WTC11 (cell line): ENCODE measurements at regions not wholly inside any gene's neighbourhood (a gene's known extent, or its start where the extent isn't known, plus 50 kb on each side); places are given as distances from the start of the nearest gene placed in this dataset.

Source experiments
- ATAC-seq: fragments of 200-7000 bp; cut with Tn5 transposase; 2 replicates; pipeline ENCODE4 v1.10.0; 2021; ENCODE audit warnings: mild to moderate bottlenecking, moderate library complexity
- CTCF ChIA-PET: fragments of 300-600 bp; sonication (Branson Sonifier 250); formaldehyde crosslinking; loops from one replicate; lab custom pipeline; 2021; ENCODE audit warnings: antibody characterized with exemption; lab: Charles Lee
- POLR2A ChIA-PET: fragments of 350-600 bp; sonication (Branson Sonifier 250); formaldehyde crosslinking; loops from one replicate; lab custom pipeline; 2021; ENCODE audit warnings: antibody characterized with exemption; lab: Charles Lee
- DNase-seq: peaks from one replicate; pipeline ENCODE4 v3.0.0; 2021; ENCODE audit warnings: low spot score
- H3K27ac Mint-ChIP-seq: 2 replicates; pipeline ENCODE4 v1.8.0; 2021; ENCODE audit warnings: mixed read lengths
- H3K27me3 Mint-ChIP-seq: 2 replicates; pipeline ENCODE4 v1.8.0; 2021; ENCODE audit warnings: low read depth, mild to moderate bottlenecking, moderate library complexity, mixed read lengths
- H3K36me3 Mint-ChIP-seq: 2 replicates; pipeline ENCODE4 v1.8.0; 2021; ENCODE audit warnings: mixed read lengths
- H3K4me1 Mint-ChIP-seq: 2 replicates; pipeline ENCODE4 v1.8.0; 2022; ENCODE audit warnings: mixed read lengths
- H3K4me3 Mint-ChIP-seq: 2 replicates; pipeline ENCODE4 v1.8.0; 2021; ENCODE audit warnings: mild to moderate bottlenecking, moderate library complexity, mixed read lengths
- H3K9me3 Mint-ChIP-seq: 2 replicates; pipeline ENCODE4 v1.8.0; 2021; ENCODE audit warnings: mixed read lengths
- ATF3 ChIP-seq: sonication (generic); formaldehyde crosslinking; conservative IDR thresholded peaks from 2 replicates; pipeline ENCODE4 v1.8.1; 2022; ENCODE audit warnings: mild to moderate bottlenecking, missing genetic modification reagents
- CBFB ChIP-seq: sonication (generic); formaldehyde crosslinking; IDR thresholded peaks from 2 replicates; pipeline ENCODE4 v1.8.1; 2022; ENCODE audit warnings: mild to moderate bottlenecking, low read depth, missing genetic modification reagents
- CREM ChIP-seq: sonication (generic); formaldehyde crosslinking; IDR thresholded peaks from 2 replicates; pipeline ENCODE4 v1.8.1; 2022; ENCODE audit warnings: mild to moderate bottlenecking, missing genetic modification reagents, moderate library complexity
- E2F1 ChIP-seq: sonication (generic); formaldehyde crosslinking; IDR thresholded peaks from 2 replicates; pipeline ENCODE4 v1.8.0; 2022; ENCODE audit warnings: mild to moderate bottlenecking, missing genetic modification reagents
- ESRRA ChIP-seq: sonication (generic); formaldehyde crosslinking; IDR thresholded peaks from 2 replicates; pipeline ENCODE4 v1.8.1; 2022; ENCODE audit warnings: mild to moderate bottlenecking, missing genetic modification reagents, borderline replicate concordance
- FOXK1 ChIP-seq: sonication (generic); formaldehyde crosslinking; IDR thresholded peaks from 2 replicates; pipeline ENCODE4 v1.8.0; 2022; ENCODE audit warnings: mild to moderate bottlenecking, moderate library complexity, missing genetic modification reagents
- GRHL2 ChIP-seq: fragments of 250-450 bp; sonication (Bioruptor Pico); IDR thresholded peaks from 2 replicates; pipeline ENCODE4 v1.8.0; 2022; ENCODE audit warnings: mild to moderate bottlenecking, moderate library complexity; ENCODE audit not compliant: insufficient replicate concordance, severe bottlenecking
- GTF2I ChIP-seq: fragments of 250-450 bp; sonication (Bioruptor Pico); conservative IDR thresholded peaks from 2 replicates; pipeline ENCODE4 v1.4.0; 2021; ENCODE audit warnings: mild to moderate bottlenecking
- IRF2 ChIP-seq: sonication (generic); formaldehyde crosslinking; IDR thresholded peaks from 2 replicates; pipeline ENCODE4 v1.8.0; 2022; ENCODE audit warnings: low read depth, missing genetic modification reagents, borderline replicate concordance
- JUN ChIP-seq: sonication (generic); formaldehyde crosslinking; IDR thresholded peaks from 2 replicates; pipeline ENCODE4 v1.8.0; 2023; ENCODE audit warnings: mild to moderate bottlenecking, missing genetic modification reagents
- MLX ChIP-seq: sonication (generic); formaldehyde crosslinking; IDR thresholded peaks from 2 replicates; pipeline ENCODE4 v1.8.1; 2023; ENCODE audit warnings: mild to moderate bottlenecking, missing genetic modification reagents, moderate library complexity
- NFYB ChIP-seq: sonication (generic); formaldehyde crosslinking; conservative IDR thresholded peaks from 2 replicates; pipeline ENCODE4 v1.8.0; 2022; ENCODE audit warnings: low read depth, missing genetic modification reagents
- PRRX2 ChIP-seq: fragments of 250-450 bp; sonication (Bioruptor Pico); IDR thresholded peaks from 2 replicates; pipeline ENCODE4 v1.8.0; 2021; ENCODE audit warnings: mild to moderate bottlenecking
- SMAD4 ChIP-seq: sonication (generic); formaldehyde crosslinking; IDR thresholded peaks from 2 replicates; pipeline ENCODE4 v1.8.0; 2022; ENCODE audit warnings: mild to moderate bottlenecking, missing genetic modification reagents
- SOX15 ChIP-seq: fragments of 250-450 bp; sonication (Bioruptor Pico); IDR thresholded peaks from 2 replicates; pipeline ENCODE4 v1.9.0; 2021; ENCODE audit warnings: mild to moderate bottlenecking
- TEAD1 ChIP-seq: sonication (generic); formaldehyde crosslinking; IDR thresholded peaks from 2 replicates; pipeline ENCODE4 v1.8.0; 2022; ENCODE audit warnings: mild to moderate bottlenecking, missing genetic modification reagents
- TP53 ChIP-seq: sonication (generic); formaldehyde crosslinking; IDR thresholded peaks from 2 replicates; pipeline ENCODE4 v1.8.1; 2023; ENCODE audit warnings: mild to moderate bottlenecking, missing genetic modification reagents
- USF2 ChIP-seq: sonication (generic); formaldehyde crosslinking; IDR thresholded peaks from 2 replicates; pipeline ENCODE4 v1.8.1; 2023; ENCODE audit warnings: mild to moderate bottlenecking, missing genetic modification reagents, moderate library complexity
- ZMAT4 ChIP-seq: fragments of 250-450 bp; sonication (Bioruptor Pico); IDR thresholded peaks from 2 replicates; pipeline ENCODE4 v1.9.0; 2021; ENCODE audit warnings: mild to moderate bottlenecking
- ZNF232 ChIP-seq: sonication (generic); formaldehyde crosslinking; IDR thresholded peaks from 2 replicates; pipeline ENCODE4 v1.8.0; 2022; ENCODE audit warnings: mild to moderate bottlenecking, missing genetic modification reagents
- ZNF425 ChIP-seq: fragments of 250-450 bp; sonication (Bioruptor Pico); conservative IDR thresholded peaks from 2 replicates; pipeline ENCODE4 v1.9.0; 2021; ENCODE audit warnings: mild to moderate bottlenecking
- ZNF671 ChIP-seq: fragments of 250-450 bp; sonication (Bioruptor Pico); IDR thresholded peaks from 2 replicates; pipeline ENCODE4 v1.8.0; 2021; ENCODE audit warnings: mild to moderate bottlenecking
- TF ChIP-seq, protein P1 (sequence below): fragments of 250-450 bp; sonication (Bioruptor Pico); IDR thresholded peaks from 2 replicates; pipeline ENCODE4 v2.1.2; 2022; ENCODE audit warnings: mild to moderate bottlenecking, moderate library complexity
- TF ChIP-seq, protein P2 (sequence below): sonication (generic); formaldehyde crosslinking; IDR thresholded peaks from 2 replicates; pipeline ENCODE4 v1.8.0; 2022; ENCODE audit warnings: mild to moderate bottlenecking, missing genetic modification reagents
- TF ChIP-seq, protein P3 (sequence below): sonication (generic); formaldehyde crosslinking; IDR thresholded peaks from 2 replicates; pipeline ENCODE4 v1.8.0; 2022; ENCODE audit warnings: mild to moderate bottlenecking, missing genetic modification reagents

GRCh38 chr6:93787841-93788240, 368.5 kb upstream of the EPHA7 start (continued):
- TF ChIP-seq ZNF425 (CRISPR knock-in tag), result no peak
- TF ChIP-seq, protein P1, sequence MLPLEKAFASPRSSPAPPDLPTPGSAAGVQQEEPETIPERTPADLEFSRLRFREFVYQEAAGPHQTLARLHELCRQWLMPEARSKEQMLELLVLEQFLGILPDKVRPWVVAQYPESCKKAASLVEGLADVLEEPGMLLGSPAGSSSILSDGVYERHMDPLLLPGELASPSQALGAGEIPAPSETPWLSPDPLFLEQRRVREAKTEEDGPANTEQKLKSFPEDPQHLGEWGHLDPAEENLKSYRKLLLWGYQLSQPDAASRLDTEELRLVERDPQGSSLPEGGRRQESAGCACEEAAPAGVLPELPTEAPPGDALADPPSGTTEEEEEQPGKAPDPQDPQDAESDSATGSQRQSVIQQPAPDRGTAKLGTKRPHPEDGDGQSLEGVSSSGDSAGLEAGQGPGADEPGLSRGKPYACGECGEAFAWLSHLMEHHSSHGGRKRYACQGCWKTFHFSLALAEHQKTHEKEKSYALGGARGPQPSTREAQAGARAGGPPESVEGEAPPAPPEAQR, result no peak
- TF ChIP-seq, protein P2, sequence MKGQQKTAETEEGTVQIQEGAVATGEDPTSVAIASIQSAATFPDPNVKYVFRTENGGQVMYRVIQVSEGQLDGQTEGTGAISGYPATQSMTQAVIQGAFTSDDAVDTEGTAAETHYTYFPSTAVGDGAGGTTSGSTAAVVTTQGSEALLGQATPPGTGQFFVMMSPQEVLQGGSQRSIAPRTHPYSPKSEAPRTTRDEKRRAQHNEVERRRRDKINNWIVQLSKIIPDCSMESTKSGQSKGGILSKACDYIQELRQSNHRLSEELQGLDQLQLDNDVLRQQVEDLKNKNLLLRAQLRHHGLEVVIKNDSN (CRISPR knock-in tag), result no peak
- TF ChIP-seq ATF3, result no peak
- TF ChIP-seq ESRRA, result no peak
- no peak for TF ChIP-seq ZNF671
- no peak for TF ChIP-seq GTF2I (CRISPR knock-in tag)
- no peak for TF ChIP-seq CBFB (CRISPR knock-in tag)
- TF ChIP-seq JUN (CRISPR knock-in tag), result no peak
- no peak for TF ChIP-seq MLX (CRISPR knock-in tag)

GRCh38 chr6:93786474-93787330, 367.3 kb upstream of the EPHA7 start:
- no peaks in the 10 kb centered on the region for H3K36me3 Mint-ChIP-seq
- peak overlapping the region; percentile 97 for H3K27ac Mint-ChIP-seq
- H3K4me3 Mint-ChIP-seq, result peak overlapping the region; percentile 42
- ChIA-PET POLR2A (no interaction called here), CTCF (no interaction called here)
- no peaks in the 10 kb centered on the region for H3K27me3 Mint-ChIP-seq
- peaks cover 74% of the 10 kb centered on the region for H3K4me1 Mint-ChIP-seq
- DNase-seq (peak; percentile 52), ATAC-seq (peak; percentile 97)
- H3K9me3 Mint-ChIP-seq, result no peaks in the 10 kb centered on the region
- TF ChIP-seq GRHL2 (CRISPR knock-in tag) (no peak), CREM (CRISPR knock-in tag) (0 out of 2 replicates have a peak, but pooled peaks have one; percentile 53), TP53 (CRISPR knock-in tag) (0 out of 2 replicates have a peak, but pooled peaks have one; percentile 56), FOXK1 (CRISPR knock-in tag) (0 out of 2 replicates have a peak, but pooled peaks have one; percentile 31), SMAD4 (CRISPR knock-in tag) (peak; percentile 36; the same call in 1 of the 2 replicates), IRF2 (CRISPR knock-in tag) (no peak), TEAD1 (CRISPR knock-in tag) (peak; percentile 81), E2F1 (CRISPR knock-in tag) (0 out of 2 replicates have a peak, but pooled peaks have one; percentile 30), JUN (CRISPR knock-in tag) (no peak), SOX15 (CRISPR knock-in tag) (no peak), ZMAT4 (CRISPR knock-in tag) (peak; percentile 83; the same call in 1 of the 2 replicates), NFYB (CRISPR knock-in tag) (no peak), ZNF232 (CRISPR knock-in tag) (0 out of 2 replicates have a peak, but pooled peaks have one; percentile 40), USF2 (CRISPR knock-in tag) (peak; percentile 53; the same call in 1 of the 2 replicates), PRRX2 (CRISPR knock-in tag) (no peak)
- TF ChIP-seq, protein P3, sequence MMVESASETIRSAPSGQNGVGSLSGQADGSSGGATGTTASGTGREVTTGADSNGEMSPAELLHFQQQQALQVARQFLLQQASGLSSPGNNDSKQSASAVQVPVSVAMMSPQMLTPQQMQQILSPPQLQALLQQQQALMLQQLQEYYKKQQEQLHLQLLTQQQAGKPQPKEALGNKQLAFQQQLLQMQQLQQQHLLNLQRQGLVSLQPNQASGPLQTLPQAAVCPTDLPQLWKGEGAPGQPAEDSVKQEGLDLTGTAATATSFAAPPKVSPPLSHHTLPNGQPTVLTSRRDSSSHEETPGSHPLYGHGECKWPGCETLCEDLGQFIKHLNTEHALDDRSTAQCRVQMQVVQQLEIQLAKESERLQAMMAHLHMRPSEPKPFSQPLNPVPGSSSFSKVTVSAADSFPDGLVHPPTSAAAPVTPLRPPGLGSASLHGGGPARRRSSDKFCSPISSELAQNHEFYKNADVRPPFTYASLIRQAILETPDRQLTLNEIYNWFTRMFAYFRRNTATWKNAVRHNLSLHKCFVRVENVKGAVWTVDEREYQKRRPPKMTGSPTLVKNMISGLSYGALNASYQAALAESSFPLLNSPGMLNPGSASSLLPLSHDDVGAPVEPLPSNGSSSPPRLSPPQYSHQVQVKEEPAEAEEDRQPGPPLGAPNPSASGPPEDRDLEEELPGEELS (CRISPR knock-in tag), result peak; percentile 29; the same call in 1 of the 2 replicates
